Endothelial cell of umbilical vein (primary cell): ENCODE measurements at regions not wholly inside any gene's neighbourhood (a gene's known extent, or its start where the extent isn't known, plus 50 kb on each side); places are given as distances from the start of the nearest gene placed in this dataset.

Experiments
- BruUV-seq: library from RNA; stranded (reverse); fragments of 400-500 nt; replicated peaks from 2 replicates; lab custom pipeline; 2021; lab: Mats Ljungman, UMichigan
- CTCF ChIA-PET: fragments of 300-600, 350-600 bp; sonication (Branson Sonifier 250); formaldehyde crosslinking; loops from one replicate; lab custom pipeline; 2021; ENCODE audit warnings: antibody characterized with exemption, inconsistent platforms; lab: Charles Lee
- POLR2A ChIA-PET: fragments of 300-600, 350-600 bp; sonication (Branson Sonifier 250); formaldehyde crosslinking; loops from one replicate; lab custom pipeline; 2021; ENCODE audit warnings: antibody characterized with exemption, inconsistent platforms; lab: Charles Lee
- DNase-seq: peaks from one replicate; pipeline ENCODE4 v3.0.0-alpha.2; 2011; ENCODE audit warnings: low read depth, low spot score
- FAIRE-seq: peaks from 2 replicates; lab custom pipeline; 2011; peaks lifted over from hg19 to GRCh38; lab: Jason Lieb, UNC
- H2AFZ ChIP-seq: 2 replicates; pipeline ENCODE4 v1.6.0; 2012; ENCODE audit warnings: low read depth, low read length, control low read depth, inconsistent platforms
- H3K27ac ChIP-seq: 2 replicates; pipeline ENCODE4 v1.5.1; 2011; ENCODE audit warnings: low read depth, mild to moderate bottlenecking, control low read depth, low read length, moderate library complexity; ENCODE audit not compliant: insufficient read depth
- H3K27me3 ChIP-seq, 2 experiments: 2 replicates each; pipeline versions ENCODE4 v1.6.0 to v1.6.1; 2011; ENCODE audit warnings: low read length in 2 of 2, mixed read lengths in 1 of 2; ENCODE audit not compliant: control insufficient read depth in 2 of 2, insufficient read depth in 2 of 2
- H3K36me3 ChIP-seq, 2 experiments: 2 replicates in 1 of 2; 3 replicates in 1 of 2; pipeline ENCODE4 v1.5.1; 2011; ENCODE audit warnings: low read length in 2 of 2, mild to moderate bottlenecking in 1 of 2, moderate library complexity in 1 of 2; ENCODE audit not compliant: control insufficient read depth in 2 of 2, insufficient read depth in 2 of 2; ENCODE audit errors: extremely low read depth in 1 of 2
- H3K4me1 ChIP-seq: 3 replicates; pipeline ENCODE4 v1.5.1; 2011; ENCODE audit warnings: mild to moderate bottlenecking, low read length; ENCODE audit not compliant: control insufficient read depth, insufficient read depth; ENCODE audit errors: extremely low read depth
- H3K4me2 ChIP-seq: 2 replicates; pipeline ENCODE4 v1.6.1; 2011; ENCODE audit warnings: low read length, control low read depth, mixed read lengths; ENCODE audit not compliant: insufficient read depth
- H3K4me3 ChIP-seq, 3 experiments: fragments of 200-600 bp in 1 of 3; sonication (generic), shearing (Covaris generic) in 1 of 3; replicated peaks in 1 of 3; 2 replicates each; pipeline ENCODE4 v1.5.1; 2011 to 2016; ENCODE audit warnings: control low read depth in 3 of 3, low read length in 3 of 3, mild to moderate bottlenecking in 2 of 3, inconsistent platforms in 1 of 3, low read depth in 1 of 3, moderate library complexity in 1 of 3; ENCODE audit not compliant: insufficient read depth in 1 of 3
- H3K79me2 ChIP-seq: 2 replicates; pipeline ENCODE4 v1.6.0; 2012; ENCODE audit warnings: low read length, inconsistent platforms; ENCODE audit not compliant: control insufficient read depth, insufficient read depth
- H3K9ac ChIP-seq: replicated peaks from 2 replicates; pipeline ENCODE3; 2011; ENCODE audit warnings: low read length, control low read depth; ENCODE audit not compliant: insufficient read depth; ENCODE audit errors: extremely low read depth
- H3K9me1 ChIP-seq: replicated peaks from 3 replicates; pipeline ENCODE4 v1.6.0; 2011; ENCODE audit warnings: mild to moderate bottlenecking, low read length; ENCODE audit not compliant: control insufficient read depth, insufficient read depth; ENCODE audit errors: extremely low read depth
- H3K9me3 ChIP-seq: replicated peaks from 2 replicates; pipeline ENCODE4 v1.5.1; 2012; ENCODE audit warnings: low read length, inconsistent platforms; ENCODE audit not compliant: control insufficient read depth, insufficient read depth
- H4K20me1 ChIP-seq: replicated peaks from 2 replicates; pipeline ENCODE3; 2011; ENCODE audit warnings: mild to moderate bottlenecking, low read length; ENCODE audit not compliant: control insufficient read depth, insufficient read depth; ENCODE audit errors: extremely low read depth
- CTCF ChIP-seq, 2 donors: IDR thresholded peaks; 1 replicate in 1 of 2; 2 replicates in 1 of 2; pipeline ENCODE4 v1.5.1; 2011; ENCODE audit warnings: low read length in 2 of 2, mild to moderate bottlenecking in 2 of 2, moderate library complexity in 2 of 2, control low read depth in 1 of 2, inconsistent platforms in 1 of 2, low read depth in 1 of 2; ENCODE audit not compliant: insufficient read depth in 1 of 2; ENCODE audit errors: extremely low read depth in 1 of 2
- EZH2 ChIP-seq: IDR thresholded peaks from 2 replicates; pipeline ENCODE4 v1.6.1; 2012; ENCODE audit warnings: borderline replicate concordance, low read depth, mild to moderate bottlenecking, moderate library complexity, low read length, inconsistent platforms; ENCODE audit not compliant: severe bottlenecking
- FOS ChIP-seq: IDR thresholded peaks from 2 replicates; pipeline ENCODE4 v1.6.1; 2011; ENCODE audit warnings: mild to moderate bottlenecking, low read length, moderate library complexity, borderline replicate concordance; ENCODE audit not compliant: insufficient read depth
- GATA2 ChIP-seq: IDR thresholded peaks from 2 replicates; pipeline ENCODE4 v1.7.0; 2011; ENCODE audit warnings: low read depth, mild to moderate bottlenecking, moderate library complexity, mixed read lengths, low read length; ENCODE audit not compliant: insufficient read length, insufficient read depth
- JUN ChIP-seq: IDR thresholded peaks from 2 replicates; pipeline ENCODE4 v1.6.1; 2011; ENCODE audit warnings: borderline replicate concordance, low read depth; ENCODE audit not compliant: insufficient read length, insufficient read depth
- MYC ChIP-seq: IDR thresholded peaks from one replicate; pipeline ENCODE4 v1.6.1; 2011; ENCODE audit warnings: mild to moderate bottlenecking, low read depth, low read length
- POLR2A ChIP-seq: IDR thresholded peaks from 2 replicates; pipeline ENCODE4 v1.6.1; 2012; ENCODE audit warnings: low read depth, mild to moderate bottlenecking, control low read depth, low read length
- POLR2AphosphoS5 ChIP-seq: IDR thresholded peaks from 2 replicates; pipeline ENCODE4 v1.6.1; 2012; ENCODE audit warnings: low read depth, mild to moderate bottlenecking, control low read depth, low read length, moderate library complexity; ENCODE audit not compliant: insufficient read depth
- dilution Hi-C: fragments of 300-500 bp; cut with MboI; formaldehyde crosslinking; loops from one replicate; pipeline ENCODE4 v1.15.0; 2019; ENCODE audit warnings: low sequenced_read_pairs; ENCODE audit not compliant: extremely low pct_ligation_motif_present
- intact Hi-C: fragments of 100-400 bp; cut with micrococcal nuclease; formaldehyde crosslinking; loops from one replicate; pipeline ENCODE4 v1.10.0; 2022
- TF ChIP-seq, protein P1 (sequence below): IDR thresholded peaks from 2 replicates; pipeline ENCODE4 v1.6.1; 2011; ENCODE audit not compliant: insufficient read depth, insufficient read length

- Histone ChIP-seq H3K9me1 (no peaks in the 10 kb centered on the region), H3K4me2 (no peak overlapping the region), H3K27ac (no peak overlapping the region), H3K27me3 (peaks cover 0 to 6% of the 10 kb centered on the region in 2 experiments), H4K20me1 (no peaks in the 10 kb centered on the region), H3K36me3 (no peaks in the 10 kb centered on the region), H3K9me3 (no peaks in the 10 kb centered on the region), H3K4me3 (no peak overlapping the region), H2AFZ (no peak overlapping the region), H3K9ac (no peak overlapping the region), H3K4me1 (no peaks in the 10 kb centered on the region), H3K79me2 (no peaks in the 10 kb centered on the region)
- dilution Hi-C loops = no loop called here
- peak; percentile 18 for DNase-seq
- POLR2A ChIA-PET = no interaction called here
- no peak for FAIRE-seq
- CTCF ChIA-PET = interaction anchor here (0.6 kb wide), 1 partner anchor 16 kb away, joined by 3 read pairs; no protein-coding TSS in a partner anchor
- TF ChIP-seq FOS = no peak
- intact Hi-C loops = no loop called here
- no TSS peak for BruUV-seq
Observed at GRCh38 chr5:56517011-56517416, 283.9 kb upstream of the ANKRD55 start.

GRCh38 chr5:56516441-56516840, 283.3 kb upstream of the ANKRD55 start:
- Histone ChIP-seq H4K20me1 (no peaks in the 10 kb centered on the region), H3K27ac (no peak overlapping the region), H3K36me3 (no peaks in the 10 kb centered on the region), H3K27me3 (peaks cover 0 to 6% of the 10 kb centered on the region in 2 experiments), H3K4me1 (no peaks in the 10 kb centered on the region), H3K79me2 (no peaks in the 10 kb centered on the region), H3K9me1 (no peaks in the 10 kb centered on the region), H3K9ac (no peak overlapping the region), H3K4me2 (no peak overlapping the region), H2AFZ (no peak overlapping the region), H3K4me3 (no peak overlapping the region), H3K9me3 (no peaks in the 10 kb centered on the region)
- DNase-seq = no peak
- FAIRE-seq = no peak
- intact Hi-C loops (no loop called here), dilution Hi-C loops (no loop called here)
- no TSS peak for BruUV-seq
- POLR2A ChIA-PET = no interaction called here
- CTCF ChIA-PET = no interaction called here
- TF ChIP-seq JUN = no peak
- no peak for TF ChIP-seq CTCF (IDR thresholded peaks at IDR 0.05; ENCODE audit: extremely low read depth in 1 of 2, insufficient read depth in 1 of 2, low read depth in 1 of 2, low read length in 2 of 2)
- TF ChIP-seq, protein P1, sequence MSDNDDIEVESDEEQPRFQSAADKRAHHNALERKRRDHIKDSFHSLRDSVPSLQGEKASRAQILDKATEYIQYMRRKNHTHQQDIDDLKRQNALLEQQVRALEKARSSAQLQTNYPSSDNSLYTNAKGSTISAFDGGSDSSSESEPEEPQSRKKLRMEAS = no peak
- TF ChIP-seq FOS = no peak
- no peak for TF ChIP-seq EZH2
- TF ChIP-seq GATA2 = no peak
- TF ChIP-seq MYC = no peak
- no peak for TF ChIP-seq POLR2A
- TF ChIP-seq POLR2AphosphoS5 = no peak
